ENCODE measurements at regions not wholly inside any gene's neighbourhood (a gene's known extent, or its start where the extent isn't known, plus 50 kb on each side); places are given as distances from the start of the nearest gene placed in this dataset.

- no peak for TF ChIP-seq CTCF (IDR thresholded peaks at IDR 0.05)
Measured at GRCh38 chr5:27091858-27092257, 53.5 kb upstream of the CDH9 start.
